HL-60 (cell line): ENCODE measurements at regions not wholly inside any gene's neighbourhood (a gene's known extent, or its start where the extent isn't known, plus 50 kb on each side); places are given as distances from the start of the nearest gene placed in this dataset.

Experiments
- DNase-seq, 2 experiments: peaks; one replicate each; pipeline ENCODE4 v3.0.0-alpha.2; 2010 to 2020; ENCODE audit warnings: low read depth in 1 of 2, low spot score in 1 of 2
- H3K27ac ChIP-seq: fragments of 250-450 bp; sonication (Bioruptor Pico); replicated peaks from 2 replicates; pipeline ENCODE4 v1.5.1; 2020; ENCODE audit warnings: mild to moderate bottlenecking, moderate library complexity
- H3K27me3 ChIP-seq: fragments of 250-450 bp; sonication (Bioruptor Pico); 2 replicates; pipeline ENCODE4 v1.5.1; 2021; ENCODE audit warnings: mild to moderate bottlenecking, moderate library complexity; ENCODE audit not compliant: insufficient read depth, poor library complexity, severe bottlenecking
- H3K4me3 ChIP-seq: replicated peaks from 2 replicates; pipeline ENCODE4 v1.5.1; 2011; ENCODE audit warnings: mild to moderate bottlenecking, control low read depth, low read length; ENCODE audit not compliant: insufficient read depth
- GABPA ChIP-seq: IDR thresholded peaks from 2 replicates; pipeline ENCODE4 v1.6.1; 2012; ENCODE audit warnings: low read depth
- POLR2AphosphoS5 ChIP-seq: IDR thresholded peaks from 2 replicates; pipeline ENCODE4 v1.6.1; 2012; ENCODE audit warnings: low read depth
- SPI1 ChIP-seq: IDR thresholded peaks from 2 replicates; pipeline ENCODE4 v1.6.1; 2012; ENCODE audit warnings: low read depth, mild to moderate bottlenecking, borderline replicate concordance
- TF ChIP-seq, protein P1 (sequence below): IDR thresholded peaks from one replicate; pipeline ENCODE4 v1.5.1; 2011; ENCODE audit warnings: low read length, control low read depth, inconsistent platforms; ENCODE audit not compliant: insufficient read depth
- TF ChIP-seq, protein P2 (sequence below): IDR thresholded peaks from 2 replicates; pipeline ENCODE4 v1.6.1; 2012; ENCODE audit warnings: low read depth; ENCODE audit not compliant: insufficient replicate concordance

DNA sequence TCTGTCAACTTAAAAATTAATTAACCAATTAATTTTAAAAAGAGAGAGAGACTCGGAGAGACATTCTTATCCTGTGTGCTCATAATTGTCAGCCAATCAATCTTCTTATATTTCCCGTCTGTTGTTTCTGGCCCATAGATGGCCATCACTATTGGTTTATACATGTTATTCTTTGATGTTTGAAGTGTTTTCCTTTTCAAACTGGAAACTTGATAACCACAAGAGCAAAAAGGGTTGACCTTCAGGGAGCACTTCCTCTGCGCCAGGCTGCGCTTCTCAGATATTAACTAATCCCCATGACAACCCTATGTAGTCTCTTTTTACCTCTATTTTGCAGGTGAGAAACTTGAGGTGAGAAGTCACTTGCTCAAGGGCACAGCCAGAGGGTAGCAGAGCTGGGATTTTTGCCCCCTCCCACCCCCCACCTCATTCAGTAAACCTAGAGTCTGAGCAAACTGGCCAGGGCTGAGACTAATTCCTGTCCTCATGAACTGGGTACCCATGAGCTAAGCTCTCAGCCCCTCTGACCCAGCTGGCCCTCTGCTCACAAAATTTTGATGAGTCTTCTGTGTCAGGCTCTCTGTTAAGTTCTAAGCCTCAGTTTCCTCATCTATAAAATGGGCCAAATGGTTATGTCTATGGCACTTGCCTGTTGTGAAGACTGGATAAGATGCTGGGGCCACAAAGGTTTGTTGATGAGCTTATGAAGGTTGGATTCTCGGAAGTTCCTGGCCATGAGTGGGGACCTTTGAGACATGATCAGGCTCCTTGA is 86.0 kb upstream of the SH3PXD2B start:
- no peak overlapping the region for H3K4me3 ChIP-seq
- no peak for TF ChIP-seq POLR2AphosphoS5
- TF ChIP-seq SPI1: no peak
- TF ChIP-seq, protein P1, sequence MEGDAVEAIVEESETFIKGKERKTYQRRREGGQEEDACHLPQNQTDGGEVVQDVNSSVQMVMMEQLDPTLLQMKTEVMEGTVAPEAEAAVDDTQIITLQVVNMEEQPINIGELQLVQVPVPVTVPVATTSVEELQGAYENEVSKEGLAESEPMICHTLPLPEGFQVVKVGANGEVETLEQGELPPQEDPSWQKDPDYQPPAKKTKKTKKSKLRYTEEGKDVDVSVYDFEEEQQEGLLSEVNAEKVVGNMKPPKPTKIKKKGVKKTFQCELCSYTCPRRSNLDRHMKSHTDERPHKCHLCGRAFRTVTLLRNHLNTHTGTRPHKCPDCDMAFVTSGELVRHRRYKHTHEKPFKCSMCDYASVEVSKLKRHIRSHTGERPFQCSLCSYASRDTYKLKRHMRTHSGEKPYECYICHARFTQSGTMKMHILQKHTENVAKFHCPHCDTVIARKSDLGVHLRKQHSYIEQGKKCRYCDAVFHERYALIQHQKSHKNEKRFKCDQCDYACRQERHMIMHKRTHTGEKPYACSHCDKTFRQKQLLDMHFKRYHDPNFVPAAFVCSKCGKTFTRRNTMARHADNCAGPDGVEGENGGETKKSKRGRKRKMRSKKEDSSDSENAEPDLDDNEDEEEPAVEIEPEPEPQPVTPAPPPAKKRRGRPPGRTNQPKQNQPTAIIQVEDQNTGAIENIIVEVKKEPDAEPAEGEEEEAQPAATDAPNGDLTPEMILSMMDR: no peak
- no peak for TF ChIP-seq GABPA
- TF ChIP-seq, protein P2, sequence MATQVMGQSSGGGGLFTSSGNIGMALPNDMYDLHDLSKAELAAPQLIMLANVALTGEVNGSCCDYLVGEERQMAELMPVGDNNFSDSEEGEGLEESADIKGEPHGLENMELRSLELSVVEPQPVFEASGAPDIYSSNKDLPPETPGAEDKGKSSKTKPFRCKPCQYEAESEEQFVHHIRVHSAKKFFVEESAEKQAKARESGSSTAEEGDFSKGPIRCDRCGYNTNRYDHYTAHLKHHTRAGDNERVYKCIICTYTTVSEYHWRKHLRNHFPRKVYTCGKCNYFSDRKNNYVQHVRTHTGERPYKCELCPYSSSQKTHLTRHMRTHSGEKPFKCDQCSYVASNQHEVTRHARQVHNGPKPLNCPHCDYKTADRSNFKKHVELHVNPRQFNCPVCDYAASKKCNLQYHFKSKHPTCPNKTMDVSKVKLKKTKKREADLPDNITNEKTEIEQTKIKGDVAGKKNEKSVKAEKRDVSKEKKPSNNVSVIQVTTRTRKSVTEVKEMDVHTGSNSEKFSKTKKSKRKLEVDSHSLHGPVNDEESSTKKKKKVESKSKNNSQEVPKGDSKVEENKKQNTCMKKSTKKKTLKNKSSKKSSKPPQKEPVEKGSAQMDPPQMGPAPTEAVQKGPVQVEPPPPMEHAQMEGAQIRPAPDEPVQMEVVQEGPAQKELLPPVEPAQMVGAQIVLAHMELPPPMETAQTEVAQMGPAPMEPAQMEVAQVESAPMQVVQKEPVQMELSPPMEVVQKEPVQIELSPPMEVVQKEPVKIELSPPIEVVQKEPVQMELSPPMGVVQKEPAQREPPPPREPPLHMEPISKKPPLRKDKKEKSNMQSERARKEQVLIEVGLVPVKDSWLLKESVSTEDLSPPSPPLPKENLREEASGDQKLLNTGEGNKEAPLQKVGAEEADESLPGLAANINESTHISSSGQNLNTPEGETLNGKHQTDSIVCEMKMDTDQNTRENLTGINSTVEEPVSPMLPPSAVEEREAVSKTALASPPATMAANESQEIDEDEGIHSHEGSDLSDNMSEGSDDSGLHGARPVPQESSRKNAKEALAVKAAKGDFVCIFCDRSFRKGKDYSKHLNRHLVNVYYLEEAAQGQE: no peak
- no peak for DNase-seq
- no peaks in the 10 kb centered on the region for H3K27me3 ChIP-seq
- H3K27ac ChIP-seq: no peak overlapping the region

DNA sequence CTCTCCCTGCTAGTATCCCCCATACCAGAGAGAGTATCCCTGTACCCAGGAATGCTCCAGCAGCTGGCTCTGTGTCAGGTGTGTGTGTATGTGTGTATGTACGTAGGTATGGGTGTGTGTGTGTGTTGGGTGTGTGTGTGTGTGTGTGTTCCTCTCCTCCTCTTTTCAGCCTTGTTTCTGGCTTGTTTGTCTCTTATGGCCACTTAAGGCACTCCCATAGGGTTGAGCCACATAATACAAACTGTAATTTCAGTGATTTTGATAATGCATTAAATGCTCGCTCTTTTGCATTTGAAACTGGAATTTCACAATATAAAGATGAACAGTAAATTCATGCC is 80.8 kb upstream of the SH3PXD2B start:
- Histone ChIP-seq H3K27me3 (no peaks in the 10 kb centered on the region), H3K27ac (no peak overlapping the region), H3K4me3 (no peak overlapping the region)
- TF ChIP-seq POLR2AphosphoS5: no peak
- no peak for TF ChIP-seq SPI1
- TF ChIP-seq, protein P1: no peak
- no peak for TF ChIP-seq GABPA
- TF ChIP-seq, protein P2: no peak
- DNase-seq: no peak

DNA sequence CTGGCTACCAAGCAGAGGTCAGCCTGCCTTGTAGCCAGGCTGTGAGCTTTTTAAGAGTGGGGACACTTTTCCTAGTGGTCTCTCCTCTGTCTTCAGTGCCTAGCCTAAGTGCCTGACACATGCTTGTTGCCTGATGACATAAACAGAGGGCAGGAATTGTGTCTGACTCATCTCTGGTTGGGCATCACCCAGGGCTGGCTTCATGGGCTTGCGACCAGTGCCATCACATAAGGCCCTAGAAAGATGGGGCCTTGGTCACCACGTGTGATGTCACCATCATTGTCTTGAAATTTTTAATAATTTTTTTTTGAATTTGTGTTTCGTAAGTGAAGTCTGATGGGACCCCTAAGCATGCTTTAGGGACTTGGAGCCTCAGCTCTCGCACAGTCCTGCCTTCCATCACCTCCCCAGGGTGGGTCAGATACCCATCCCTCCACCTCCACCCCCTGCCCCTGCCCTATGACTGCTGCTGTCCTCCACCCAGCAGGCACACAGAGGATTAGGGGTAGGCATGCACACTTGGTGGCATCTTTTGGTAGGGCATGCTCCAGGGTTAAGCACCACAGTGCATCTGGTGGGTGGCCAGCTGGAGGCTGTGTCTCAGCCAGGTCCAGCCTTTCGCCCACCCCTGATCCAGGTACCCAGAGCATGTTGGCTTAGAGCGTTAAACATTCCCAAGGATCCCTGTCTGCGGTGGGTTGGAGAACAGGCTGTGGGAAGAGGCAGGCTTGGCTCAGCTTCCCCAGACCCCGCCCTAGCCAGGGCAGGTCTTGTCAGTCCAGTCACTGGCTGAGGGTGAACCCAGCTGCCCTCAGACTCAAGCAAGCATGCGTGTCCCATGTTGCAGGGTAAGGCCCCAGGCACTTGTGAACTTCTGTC is 80.1 kb upstream of the SH3PXD2B start:
- DNase-seq: no peak
- no peak for TF ChIP-seq SPI1
- TF ChIP-seq POLR2AphosphoS5: no peak
- TF ChIP-seq, protein P1: no peak
- TF ChIP-seq GABPA: no peak
- TF ChIP-seq, protein P2: no peak

More for the DNA sequence above, 80.1 kb upstream of the SH3PXD2B start:
- no peak overlapping the region for H3K27ac ChIP-seq
- no peaks in the 10 kb centered on the region for H3K27me3 ChIP-seq
- no peak overlapping the region for H3K4me3 ChIP-seq
